Right lobe of liver (tissue), 4 donors: ENCODE measurements at regions not wholly inside any gene's neighbourhood (a gene's known extent, or its start where the extent isn't known, plus 50 kb on each side); places are given as distances from the start of the nearest gene placed in this dataset.

Experiments used
- CTCF ChIP-seq, 4 donors: fragments of 200-600 bp in 3 of 4; fragments of 450-650 bp in 1 of 4; IDR thresholded peaks; one replicate each; pipeline versions ENCODE4 v1.5.1 to v1.8.0; 2016 to 2022; ENCODE audit warnings: antibody characterized with exemption in 4 of 4, mild to moderate bottlenecking in 2 of 4
- POLR2A ChIP-seq: fragments of 450-650 bp; IDR thresholded peaks from one replicate; pipeline ENCODE4 v1.6.1; 2017; ENCODE audit warnings: antibody characterized with exemption, mild to moderate bottlenecking
- donor health status: DM: no; HTN: no; CAD: no.
- donor health status: DM: no; HTN: no; CAD: no.
- donor health status: DM: no; HTN: yes; CAD: no.

- no peak for TF ChIP-seq CTCF (IDR thresholded peaks at IDR 0.05)
- no peak for TF ChIP-seq POLR2A
Measured at GRCh38 chr1:116256875-116257274, 116.2 kb upstream of the ATP1A1 start.
